Vagina (tissue), 2 donors: ENCODE measurements at regions not wholly inside any gene's neighbourhood (a gene's known extent, or its start where the extent isn't known, plus 50 kb on each side); places are given as distances from the start of the nearest gene placed in this dataset.
A peak's percentile ranks its signal among the peaks of the same experiment; 100 is the strongest.

Experiments
- DNase-seq, 2 donors: peaks; one replicate each; pipeline ENCODE4 v3.0.0-alpha.2; 2017; ENCODE audit errors: extremely low spot score in 2 of 2
- H3K27ac ChIP-seq: fragments of 200-600 bp; sonication (generic); one replicate; pipeline ENCODE4 v1.5.1; 2019
- H3K27me3 ChIP-seq: fragments of 200-600 bp; sonication (generic); one replicate; pipeline ENCODE4 v1.5.1; 2019
- H3K36me3 ChIP-seq, 2 donors: fragments of 200-600 bp; sonication (generic); one replicate each; pipeline ENCODE4 v1.5.1; 2017 to 2019
- H3K4me1 ChIP-seq: fragments of 200-600 bp; sonication (generic); one replicate; pipeline ENCODE4 v1.5.1; 2019
- H3K4me3 ChIP-seq, 2 donors: fragments of 200-600 bp; sonication (generic); 1 replicate in 1 of 2; 2 replicates in 1 of 2; pipeline ENCODE4 v1.5.1; 2016 to 2019
- H3K9me3 ChIP-seq: fragments of 200-600 bp; sonication (generic); one replicate; pipeline ENCODE4 v1.5.1; 2019
- POLR2A ChIP-seq, 2 donors: fragments of 450-650 bp; IDR thresholded peaks; one replicate each; pipeline ENCODE4 v1.6.1; 2017; ENCODE audit warnings: antibody characterized with exemption in 2 of 2, mild to moderate bottlenecking in 2 of 2, moderate library complexity in 2 of 2
- POLR2AphosphoS5 ChIP-seq, 2 donors: sonication (generic); formaldehyde crosslinking; IDR thresholded peaks; one replicate each; pipeline ENCODE4 v1.9.0; 2017; ENCODE audit warnings: antibody characterized with exemption in 2 of 2, mild to moderate bottlenecking in 2 of 2, low read depth in 1 of 2; ENCODE audit not compliant: insufficient read depth in 1 of 2
- intact Hi-C: fragments of 100-400 bp; cut with DNase I; formaldehyde crosslinking; loops from one replicate; pipeline ENCODE4 v1.15.1; 2023
- TF ChIP-seq, protein P1 (sequence below), 3 experiments: fragments of 450-650 bp in 2 of 3; fragments of 200-600 bp in 1 of 3; sonication (generic) in 1 of 3; IDR thresholded peaks; one replicate each; pipeline ENCODE4 v1.5.1; 2017 to 2019; ENCODE audit warnings: antibody characterized with exemption in 3 of 3, mild to moderate bottlenecking in 2 of 3, moderate library complexity in 2 of 3

- intact Hi-C loops = no loop called here
- peaks cover 6% of the 10 kb centered on the region for H3K4me1 ChIP-seq
- no peaks in the 10 kb centered on the region for H3K9me3 ChIP-seq
- no peak overlapping the region for H3K4me3 ChIP-seq
- H3K27me3 ChIP-seq = no peaks in the 10 kb centered on the region
- no peak for DNase-seq
- TF ChIP-seq POLR2A (IDR thresholded peaks at IDR 0.05) = no peak
- no peak for TF ChIP-seq POLR2AphosphoS5 (IDR thresholded peaks at IDR 0.05; ENCODE audit: insufficient read depth in 1 of 2, low read depth in 1 of 2)
- TF ChIP-seq, protein P1, sequence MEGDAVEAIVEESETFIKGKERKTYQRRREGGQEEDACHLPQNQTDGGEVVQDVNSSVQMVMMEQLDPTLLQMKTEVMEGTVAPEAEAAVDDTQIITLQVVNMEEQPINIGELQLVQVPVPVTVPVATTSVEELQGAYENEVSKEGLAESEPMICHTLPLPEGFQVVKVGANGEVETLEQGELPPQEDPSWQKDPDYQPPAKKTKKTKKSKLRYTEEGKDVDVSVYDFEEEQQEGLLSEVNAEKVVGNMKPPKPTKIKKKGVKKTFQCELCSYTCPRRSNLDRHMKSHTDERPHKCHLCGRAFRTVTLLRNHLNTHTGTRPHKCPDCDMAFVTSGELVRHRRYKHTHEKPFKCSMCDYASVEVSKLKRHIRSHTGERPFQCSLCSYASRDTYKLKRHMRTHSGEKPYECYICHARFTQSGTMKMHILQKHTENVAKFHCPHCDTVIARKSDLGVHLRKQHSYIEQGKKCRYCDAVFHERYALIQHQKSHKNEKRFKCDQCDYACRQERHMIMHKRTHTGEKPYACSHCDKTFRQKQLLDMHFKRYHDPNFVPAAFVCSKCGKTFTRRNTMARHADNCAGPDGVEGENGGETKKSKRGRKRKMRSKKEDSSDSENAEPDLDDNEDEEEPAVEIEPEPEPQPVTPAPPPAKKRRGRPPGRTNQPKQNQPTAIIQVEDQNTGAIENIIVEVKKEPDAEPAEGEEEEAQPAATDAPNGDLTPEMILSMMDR (IDR thresholded peaks at IDR 0.05) = no peak
- no peaks in the 10 kb centered on the region for H3K36me3 ChIP-seq
- no peak overlapping the region for H3K27ac ChIP-seq
Measured at GRCh38 chr6:134511984-134512683, 194.2 kb upstream of the SGK1 start.

GRCh38 chr6:134510920-134511319 is 193.0 kb upstream of the SGK1 start:
- DNase-seq = no peak
- Histone ChIP-seq H3K4me3 (no peak overlapping the region), H3K36me3 (no peaks in the 10 kb centered on the region), H3K4me1 (no peaks in the 10 kb centered on the region), H3K27me3 (no peaks in the 10 kb centered on the region), H3K9me3 (no peaks in the 10 kb centered on the region), H3K27ac (no peak overlapping the region)
- intact Hi-C loops = no loop called here
- TF ChIP-seq POLR2AphosphoS5 (IDR thresholded peaks at IDR 0.05; ENCODE audit: insufficient read depth in 1 of 2, low read depth in 1 of 2) (no peak), POLR2A (IDR thresholded peaks at IDR 0.05) (no peak)
- TF ChIP-seq, protein P1 (IDR thresholded peaks at IDR 0.05) = no peak

- Histone ChIP-seq H3K9me3 (no peaks in the 10 kb centered on the region), H3K4me3 (no peak overlapping the region), H3K27ac (peak overlapping the region; percentile 33), H3K27me3 (no peaks in the 10 kb centered on the region), H3K4me1 (no peaks in the 10 kb centered on the region), H3K36me3 (no peaks in the 10 kb centered on the region)
- TF ChIP-seq POLR2AphosphoS5 (IDR thresholded peaks at IDR 0.05; ENCODE audit: insufficient read depth in 1 of 2, low read depth in 1 of 2) (no peak), POLR2A (IDR thresholded peaks at IDR 0.05) (no peak)
- TF ChIP-seq, protein P1 (IDR thresholded peaks at IDR 0.05) = no peak
- intact Hi-C loops = no loop called here
- DNase-seq = no peak
Measured at GRCh38 chr6:134510142-134510541, 192.2 kb upstream of the SGK1 start.

GRCh38 chr6:134508862-134509498 is 191.1 kb upstream of the SGK1 start:
- no peaks in the 10 kb centered on the region for H3K36me3 ChIP-seq
- intact Hi-C loops = no loop called here
- no peak for DNase-seq
- H3K4me3 ChIP-seq = no peak overlapping the region
- no peaks in the 10 kb centered on the region for H3K27me3 ChIP-seq
- H3K27ac ChIP-seq = peak overlapping the region; percentile 37
- TF ChIP-seq POLR2AphosphoS5 (IDR thresholded peaks at IDR 0.05; ENCODE audit: insufficient read depth in 1 of 2, low read depth in 1 of 2) = peak in 1 of 2 donors; percentile 63
- no peak for TF ChIP-seq POLR2A (IDR thresholded peaks at IDR 0.05)
- TF ChIP-seq, protein P1 (IDR thresholded peaks at IDR 0.05) = no peak
- H3K9me3 ChIP-seq = no peaks in the 10 kb centered on the region
- no peaks in the 10 kb centered on the region for H3K4me1 ChIP-seq

- Histone ChIP-seq H3K27ac (no peak overlapping the region), H3K36me3 (no peaks in the 10 kb centered on the region), H3K4me3 (no peak overlapping the region), H3K9me3 (no peaks in the 10 kb centered on the region), H3K4me1 (no peaks in the 10 kb centered on the region), H3K27me3 (no peaks in the 10 kb centered on the region)
- DNase-seq = no peak
- TF ChIP-seq, protein P1 (IDR thresholded peaks at IDR 0.05) = no peak
- no peak for TF ChIP-seq POLR2AphosphoS5 (IDR thresholded peaks at IDR 0.05; ENCODE audit: insufficient read depth in 1 of 2, low read depth in 1 of 2)
- TF ChIP-seq POLR2A (IDR thresholded peaks at IDR 0.05) = no peak
- intact Hi-C loops = no loop called here
Measured at GRCh38 chr6:134506162-134506561, 188.2 kb upstream of the SGK1 start.
